ENCODE measurements at regions not wholly inside any gene's neighbourhood (a gene's known extent, or its start where the extent isn't known, plus 50 kb on each side); places are given as distances from the start of the nearest gene placed in this dataset.

- no peak overlapping the region for H3K4me3 ChIP-seq
- no peak for DNase-seq
- 45 to 71% methylated on average over 1 of the region's 1 CpG for WGBS, 2 donors
- no peak overlapping the region for H3K27ac ChIP-seq
- no peaks in the 10 kb centered on the region for H3K4me1 ChIP-seq
- no peaks in the 10 kb centered on the region for H3K36me3 ChIP-seq
- no peaks in the 10 kb centered on the region for H3K9me3 ChIP-seq
- intact Hi-C loops (cut with DNase I) = no loop called here
- H3K27me3 ChIP-seq = no peaks in the 10 kb centered on the region
- TF ChIP-seq EP300 (IDR thresholded peaks at IDR 0.05) (no peak), CTCF (IDR thresholded peaks at IDR 0.05) (no peak), POLR2A (IDR thresholded peaks at IDR 0.05) (no peak)
These were observed 359.9 kb upstream of the FSHR start for GRCh38 chr2:49514201-49514600.

- H3K4me1 ChIP-seq = no peaks in the 10 kb centered on the region
- H3K27me3 ChIP-seq = no peaks in the 10 kb centered on the region
- no peak overlapping the region for H3K27ac ChIP-seq
- no peaks in the 10 kb centered on the region for H3K36me3 ChIP-seq
- intact Hi-C loops (cut with DNase I) = no loop called here
- TF ChIP-seq POLR2A (IDR thresholded peaks at IDR 0.05) (no peak), POLR2AphosphoS5 (IDR thresholded peaks at IDR 0.05) (no peak), CTCF (IDR thresholded peaks at IDR 0.05) (no peak), EP300 (IDR thresholded peaks at IDR 0.05) (no peak)
- WGBS, 2 donors = 40 to 63% methylated on average over 5 of the region's 5 CpGs
- H3K9me3 ChIP-seq = no peaks in the 10 kb centered on the region
- H3K4me3 ChIP-seq = no peak overlapping the region
- DNase-seq = no peak
These were observed 336.4 kb upstream of the FSHR start for GRCh38 chr2:49490710-49491109.

GRCh38 chr2:49487139-49487538, 332.8 kb upstream of the FSHR start:
- intact Hi-C loops (cut with DNase I) = no loop called here
- DNase-seq = no peak
- no peak overlapping the region for H3K27ac ChIP-seq
- H3K9me3 ChIP-seq = no peaks in the 10 kb centered on the region
- WGBS, 2 donors = 30 to 82% methylated on average over 1 of the region's 1 CpG
- no peaks in the 10 kb centered on the region for H3K36me3 ChIP-seq
- H3K4me3 ChIP-seq = no peak overlapping the region
- TF ChIP-seq POLR2A (IDR thresholded peaks at IDR 0.05) (no peak), EP300 (IDR thresholded peaks at IDR 0.05) (no peak), POLR2AphosphoS5 (IDR thresholded peaks at IDR 0.05) (no peak), CTCF (IDR thresholded peaks at IDR 0.05) (no peak)
- no peaks in the 10 kb centered on the region for H3K27me3 ChIP-seq
- no peaks in the 10 kb centered on the region for H3K4me1 ChIP-seq

GRCh38 chr2:49480520-49480919, 326.2 kb upstream of the FSHR start:
- TF ChIP-seq CTCF (IDR thresholded peaks at IDR 0.05) (no peak), POLR2A (IDR thresholded peaks at IDR 0.05) (no peak), EP300 (IDR thresholded peaks at IDR 0.05) (no peak), POLR2AphosphoS5 (IDR thresholded peaks at IDR 0.05) (no peak)
- H3K4me1 ChIP-seq = no peaks in the 10 kb centered on the region
- no peak overlapping the region for H3K27ac ChIP-seq
- WGBS, 2 donors = 80 to 81% methylated on average over 1 of the region's 1 CpG
- no peak overlapping the region for H3K4me3 ChIP-seq
- intact Hi-C loops (cut with DNase I) = no loop called here
- no peaks in the 10 kb centered on the region for H3K36me3 ChIP-seq
- H3K9me3 ChIP-seq = peaks cover 0 to 2% (median 0%) of the 10 kb centered on the region in 4 donors
- no peak for DNase-seq
- no peaks in the 10 kb centered on the region for H3K27me3 ChIP-seq

GRCh38 chr2:49465157-49465831, 311.0 kb upstream of the FSHR start:
- no peak overlapping the region for H3K27ac ChIP-seq
- no peaks in the 10 kb centered on the region for H3K27me3 ChIP-seq
- intact Hi-C loops (cut with DNase I) = no loop called here
- DNase-seq = no peak
- H3K4me1 ChIP-seq = no peaks in the 10 kb centered on the region
- H3K36me3 ChIP-seq = no peaks in the 10 kb centered on the region
- no peak for TF ChIP-seq EP300 (IDR thresholded peaks at IDR 0.05)
- no peak for TF ChIP-seq POLR2AphosphoS5 (IDR thresholded peaks at IDR 0.05)
- TF ChIP-seq POLR2A (IDR thresholded peaks at IDR 0.05) = no peak
- TF ChIP-seq CTCF (IDR thresholded peaks at IDR 0.05) = no peak
- 81 to 85% methylated on average over 1 of the region's 1 CpG for WGBS, 2 donors
- H3K9me3 ChIP-seq = peaks cover 0 to 2% (median 0%) of the 10 kb centered on the region in 4 donors
- no peak overlapping the region for H3K4me3 ChIP-seq
